ENCODE measurements at regions not wholly inside any gene's neighbourhood (a gene's known extent, or its start where the extent isn't known, plus 50 kb on each side); places are given as distances from the start of the nearest gene placed in this dataset.

DNA sequence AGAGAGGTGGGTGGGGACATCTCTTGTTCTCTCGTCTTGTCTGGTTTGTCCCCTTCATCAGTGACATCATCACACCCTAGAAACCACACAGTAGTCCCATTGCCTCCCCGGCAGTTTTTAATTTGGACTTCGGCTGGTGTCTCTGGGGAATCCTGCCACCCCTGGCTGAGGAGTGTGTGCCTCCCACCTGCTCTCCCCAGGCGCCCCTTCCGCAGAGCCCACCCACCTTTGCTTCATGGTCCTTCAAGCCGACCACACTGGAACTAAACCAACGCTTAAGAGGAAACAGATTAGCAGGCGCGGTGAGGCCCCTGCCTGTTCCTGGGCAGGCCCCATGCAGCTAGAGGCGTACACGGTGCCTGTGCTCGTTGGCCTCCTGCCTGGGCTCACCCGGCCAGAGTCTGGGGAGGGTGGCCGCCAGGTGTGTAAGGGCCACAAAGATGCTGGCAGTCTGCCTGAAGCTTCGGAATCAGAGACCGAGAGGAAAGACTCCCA lies 107.6 kb upstream of the SPRY4 start:
- no peak for DNase-seq

DNA sequence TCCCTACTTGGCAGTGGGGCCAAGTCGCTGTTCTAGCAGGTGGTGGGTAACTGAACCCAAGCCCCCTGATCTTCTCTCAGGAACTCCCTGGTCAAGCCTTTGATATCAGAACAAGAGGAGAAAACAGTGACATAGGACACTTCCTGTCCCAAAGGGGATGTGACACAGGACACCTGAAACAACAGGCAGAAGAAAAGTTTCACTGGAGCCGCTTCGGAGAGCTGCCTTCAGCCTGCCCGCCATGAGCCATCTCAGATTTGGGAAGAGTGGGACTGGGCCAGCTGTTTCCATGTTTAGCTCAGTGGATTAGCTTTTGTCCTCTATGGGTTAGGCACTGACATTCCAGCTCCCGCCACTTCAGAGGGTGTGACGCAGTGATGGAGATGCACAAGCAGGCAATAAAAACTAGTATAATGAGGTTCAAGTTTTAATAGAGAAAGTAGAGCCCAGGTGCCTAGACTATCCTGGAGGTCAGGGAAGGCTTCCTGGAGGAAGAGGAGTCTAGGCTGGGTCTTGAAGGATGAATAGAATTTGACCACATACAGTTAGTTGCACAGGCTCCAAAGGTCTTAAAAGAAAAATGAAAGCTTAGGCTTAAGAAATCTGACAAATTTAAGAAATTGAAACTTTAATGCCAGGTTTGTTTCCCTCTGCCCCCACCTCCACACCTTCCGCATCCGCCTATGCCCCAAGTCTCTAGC lies 104.1 kb upstream of the SPRY4 start:
- DNase-seq, result no peak

DNA sequence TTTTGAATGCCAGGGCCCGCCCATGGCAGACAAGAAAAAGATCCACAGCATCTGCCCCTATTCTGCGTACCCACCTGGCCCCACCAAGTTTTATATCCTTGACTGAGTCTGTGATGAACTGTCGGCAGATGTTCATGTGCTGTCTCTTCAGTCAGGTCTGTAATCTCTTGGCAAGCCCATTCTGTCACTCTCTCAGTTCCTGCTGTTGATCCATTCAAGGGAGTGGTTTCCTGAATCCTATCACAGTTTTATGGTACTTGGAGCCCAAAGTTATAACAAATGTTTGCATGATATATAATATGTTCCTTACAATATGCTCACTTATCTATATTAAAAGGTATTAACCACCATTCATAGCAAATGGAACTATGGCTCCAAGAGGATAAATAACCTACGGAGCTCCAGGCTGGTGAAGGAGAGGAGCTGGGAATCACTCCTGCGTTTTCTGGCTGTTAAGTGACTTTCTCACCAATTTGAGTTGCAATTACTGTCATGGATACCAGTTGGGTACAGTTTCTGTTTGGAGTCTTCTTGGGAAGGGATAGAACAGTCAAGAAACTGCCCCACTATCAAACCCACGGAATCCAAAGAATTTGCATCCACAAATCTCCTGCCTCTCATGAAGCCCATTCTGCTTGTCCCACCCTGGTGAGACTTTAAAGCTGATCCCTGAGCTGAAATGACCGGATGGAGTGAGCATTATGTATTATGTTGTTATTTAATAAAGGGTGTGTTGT lies 103.4 kb upstream of the SPRY4 start:
- DNase-seq, result no peak

DNA sequence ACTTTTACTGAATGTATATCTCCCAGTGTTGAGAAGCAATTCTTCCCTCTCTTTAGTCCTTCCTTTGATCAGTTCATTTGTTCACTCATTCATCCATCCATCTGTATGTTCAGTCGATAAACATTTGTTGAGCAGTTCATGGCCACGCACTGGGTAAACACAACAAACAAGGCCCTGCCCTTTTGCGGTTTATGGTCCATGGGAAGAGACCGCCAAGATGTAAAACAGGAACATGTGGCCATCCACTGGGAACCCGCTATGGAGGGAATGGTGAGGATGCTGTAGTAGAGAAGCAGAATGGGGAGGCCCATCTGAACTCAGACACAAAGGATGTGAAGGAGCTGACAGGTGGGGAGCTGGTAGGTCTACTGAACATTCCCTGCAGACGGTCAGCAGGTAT lies 102.7 kb upstream of the SPRY4 start:
- no peak for DNase-seq

DNA sequence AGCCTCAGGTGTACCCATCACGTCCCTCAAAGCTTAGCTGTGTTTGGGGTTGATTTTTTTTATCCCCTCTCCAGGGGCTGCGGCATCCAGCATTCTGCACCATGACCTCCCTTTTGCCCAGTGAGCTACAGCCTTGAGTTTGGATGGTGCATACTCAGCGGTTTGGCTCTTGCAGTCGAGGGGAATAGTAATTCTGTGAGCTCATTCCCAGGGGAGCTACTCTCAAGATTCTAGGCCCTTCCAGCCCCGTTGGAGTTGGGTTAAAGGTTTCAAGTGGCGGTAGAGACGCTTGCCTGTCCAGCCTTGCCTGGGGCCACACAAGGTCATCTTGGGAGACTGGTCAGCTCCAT lies 102.2 kb upstream of the SPRY4 start:
- no peak for DNase-seq

DNA sequence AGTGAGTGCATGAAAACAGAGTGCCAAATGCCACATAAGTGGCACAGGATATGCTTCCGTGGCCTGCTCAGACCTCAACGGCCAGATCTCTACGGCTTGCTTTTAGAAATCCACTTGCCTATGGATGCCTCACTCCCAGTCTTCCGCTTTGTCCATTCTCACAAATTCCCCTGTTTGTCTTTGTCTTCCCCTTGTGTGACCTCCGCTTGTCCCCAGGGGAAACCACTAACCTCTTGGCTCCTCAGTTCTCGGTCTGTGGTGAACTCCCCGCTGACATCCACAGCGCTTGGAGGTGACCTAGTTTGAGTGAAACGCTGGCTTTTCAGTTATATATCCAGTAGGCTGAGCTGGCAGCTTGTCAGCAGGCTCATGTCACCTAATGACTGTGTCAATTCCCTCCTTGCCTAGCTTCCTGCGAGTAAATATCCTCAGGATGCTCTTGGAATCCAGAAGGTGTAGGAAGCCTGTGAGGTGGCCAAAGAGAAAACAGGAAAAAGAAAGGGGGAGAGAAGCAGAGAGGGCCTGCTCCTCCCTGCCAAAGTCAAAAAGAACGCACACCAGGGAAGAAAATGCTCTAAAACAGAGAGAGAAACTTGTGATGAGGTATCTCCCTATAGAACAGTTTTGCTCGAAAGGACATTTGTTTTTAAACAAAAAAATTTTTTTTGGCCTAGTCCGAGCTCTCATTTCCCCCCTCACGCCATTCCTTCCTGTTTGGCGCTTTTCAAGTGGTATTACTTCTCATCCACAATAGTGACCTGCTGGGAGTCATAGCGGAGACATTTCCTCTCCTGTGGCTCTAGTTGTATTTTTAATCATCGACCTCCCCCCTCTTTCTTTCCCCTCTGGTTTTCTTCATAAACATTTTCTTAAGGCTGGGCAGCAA lies 101.6 kb upstream of the SPRY4 start:
- DNase-seq, result no peak

DNA sequence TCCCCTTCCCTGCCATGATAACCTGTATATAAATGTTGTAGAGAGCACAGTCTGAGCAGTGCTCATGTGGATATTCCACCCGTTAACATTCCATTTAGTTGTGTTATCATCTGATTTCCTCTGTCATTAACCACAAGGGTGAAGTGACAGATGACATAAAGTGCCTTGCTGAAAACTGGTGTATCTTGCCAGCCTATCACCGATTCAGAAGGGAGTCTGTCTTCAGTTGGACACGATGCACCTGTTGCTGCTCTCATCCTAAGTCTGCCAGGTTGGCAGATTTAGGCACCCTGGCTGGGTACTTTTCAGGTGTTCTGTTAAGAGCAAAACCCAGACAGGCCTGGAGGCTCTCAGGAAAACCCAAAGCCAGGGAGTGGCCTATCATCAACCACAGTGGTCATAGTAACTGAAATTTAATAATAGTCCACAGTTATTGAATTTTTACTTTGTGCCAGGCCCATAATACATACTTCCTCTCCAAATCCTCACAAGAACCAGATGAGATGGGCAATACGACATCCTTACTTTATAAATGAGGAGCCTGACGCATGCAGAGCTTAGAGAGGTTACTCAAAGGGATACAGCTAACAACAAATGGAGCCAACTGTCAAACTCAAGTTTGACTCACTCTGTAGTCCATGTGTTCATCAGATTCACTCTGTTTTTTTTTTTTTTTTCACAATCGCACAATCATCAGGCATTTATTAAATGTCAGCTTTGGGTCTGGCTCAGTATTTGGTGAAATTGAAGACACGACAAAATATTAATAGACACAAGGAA lies 100.7 kb upstream of the SPRY4 start:
- DNase-seq, result no peak

DNA sequence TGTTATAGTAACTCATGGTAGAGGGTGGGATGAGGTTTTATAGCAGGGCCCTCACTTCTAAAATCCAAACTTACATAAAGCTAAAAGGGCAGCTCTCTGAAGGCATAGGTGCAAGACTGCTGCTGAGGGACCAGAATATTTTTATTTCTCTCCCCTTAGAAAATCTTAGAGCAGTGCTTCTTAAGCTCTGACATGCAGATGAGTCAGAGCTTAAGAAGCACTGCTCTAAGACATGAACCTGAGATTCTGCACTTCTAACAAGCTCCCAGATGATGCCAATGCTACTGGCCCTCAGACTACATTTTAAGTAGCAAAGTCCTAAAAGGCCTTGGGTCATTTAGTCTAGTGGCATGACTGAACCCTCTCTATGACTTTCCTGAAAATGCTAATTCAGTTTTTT lies 97.6 kb upstream of the SPRY4 start:
- no peak for DNase-seq

DNA sequence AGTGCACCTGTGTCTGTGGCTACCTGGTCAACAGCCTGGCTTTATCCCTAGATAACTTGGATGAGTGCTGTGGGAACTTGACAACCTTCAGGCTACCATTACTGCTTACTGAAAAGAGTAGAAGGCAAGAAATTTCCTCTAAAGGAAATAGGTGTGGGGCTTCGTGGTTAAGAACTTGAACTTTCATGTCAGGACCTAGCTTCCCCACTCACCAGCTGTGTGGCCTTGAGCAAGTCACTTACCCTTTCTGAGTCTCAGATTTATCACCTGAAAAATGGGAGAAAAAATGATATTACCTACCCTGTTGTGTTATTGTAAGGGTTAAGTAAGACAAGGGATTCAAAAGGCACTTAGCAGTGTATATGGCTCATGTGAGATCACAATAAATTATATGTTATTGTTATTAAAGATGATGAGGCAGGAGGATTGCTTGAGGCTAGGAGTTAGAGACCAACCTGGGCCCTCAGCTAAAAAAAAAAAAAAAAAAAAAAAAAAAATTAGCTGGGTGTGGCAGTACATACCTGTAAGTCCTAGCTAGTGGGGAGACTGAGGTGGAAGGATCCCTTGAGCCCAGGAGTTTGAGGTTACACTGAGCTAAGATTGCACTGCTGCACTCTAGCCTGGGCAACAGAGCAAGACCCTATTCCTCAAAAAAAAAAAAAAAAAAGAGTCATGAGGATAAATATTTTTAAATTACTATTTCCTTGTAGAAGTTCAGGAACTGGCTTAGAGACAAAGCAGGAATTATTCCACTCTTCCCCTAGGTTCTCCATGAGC lies 97.0 kb upstream of the SPRY4 start:
- no peak for DNase-seq

DNA sequence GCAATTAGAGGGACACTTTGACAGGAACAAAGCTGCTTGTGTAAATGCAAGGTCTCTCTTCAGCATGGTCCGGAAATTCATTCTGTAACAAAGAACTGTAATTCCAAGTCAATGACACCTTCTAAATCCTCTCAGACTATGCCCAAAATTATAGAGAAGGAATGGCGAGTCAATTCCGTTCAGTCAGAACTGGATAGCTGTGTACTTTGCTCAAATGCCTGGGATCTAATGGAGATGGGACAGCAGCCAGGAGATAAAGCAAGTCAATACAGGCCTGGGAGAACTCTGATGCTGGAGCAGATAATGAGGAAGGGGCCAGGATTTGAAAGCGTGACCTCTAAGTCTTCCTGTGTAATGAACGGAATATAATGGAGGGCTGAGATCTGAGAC lies 96.4 kb upstream of the SPRY4 start:
- no peak for DNase-seq

DNA sequence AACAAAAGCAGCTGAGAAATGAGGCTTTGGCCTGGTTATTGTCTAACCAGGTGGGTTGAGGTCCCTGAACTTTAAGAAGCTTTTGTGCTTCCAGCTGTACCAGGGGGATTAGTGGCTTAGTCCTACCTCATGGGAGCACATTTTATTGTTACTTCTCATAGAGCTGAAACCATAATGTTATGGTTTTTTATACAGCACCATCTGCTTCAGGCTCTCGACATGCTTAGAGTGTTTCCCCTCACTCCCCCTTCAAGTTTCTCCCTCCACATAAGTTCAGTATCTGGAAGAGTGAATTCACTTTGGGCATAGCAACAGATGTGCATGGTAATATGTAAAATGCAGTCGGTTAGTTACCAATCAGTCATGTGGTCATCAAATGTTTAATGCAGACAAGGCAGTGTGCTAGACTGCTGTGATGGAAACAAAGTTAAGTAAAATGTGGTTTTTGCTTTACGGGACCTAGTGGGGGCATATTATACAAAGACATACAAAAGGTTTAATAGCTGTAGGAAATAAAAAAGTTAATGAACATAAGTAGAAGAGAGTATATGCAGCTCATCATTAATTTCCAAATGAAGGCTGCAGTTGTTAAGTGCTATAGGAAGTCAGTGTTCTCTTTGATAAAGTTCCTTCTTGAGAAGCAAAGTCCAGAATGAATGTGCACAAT lies 95.9 kb upstream of the SPRY4 start:
- DNase-seq, result no peak

DNA sequence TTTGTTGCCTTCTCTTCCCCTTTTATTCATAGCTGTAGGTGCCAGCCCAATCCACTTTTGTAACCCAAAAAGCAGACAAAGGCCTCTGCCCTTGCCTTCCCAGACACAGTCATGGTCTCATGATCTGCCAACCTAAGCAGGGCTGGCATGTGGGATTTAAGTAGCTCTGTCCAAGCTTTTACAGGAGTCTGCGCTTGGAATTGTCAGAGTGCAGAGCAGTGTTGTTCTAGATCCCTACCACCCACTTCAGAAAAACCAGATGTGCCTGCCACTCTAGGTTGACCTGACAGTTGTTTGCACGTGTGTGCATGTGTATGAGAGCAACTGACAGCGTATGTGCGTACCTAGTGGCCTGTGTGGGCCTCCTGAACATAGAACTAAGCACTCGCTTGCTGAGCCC lies 87.8 kb upstream of the SPRY4 start:
- no peak for DNase-seq

DNA sequence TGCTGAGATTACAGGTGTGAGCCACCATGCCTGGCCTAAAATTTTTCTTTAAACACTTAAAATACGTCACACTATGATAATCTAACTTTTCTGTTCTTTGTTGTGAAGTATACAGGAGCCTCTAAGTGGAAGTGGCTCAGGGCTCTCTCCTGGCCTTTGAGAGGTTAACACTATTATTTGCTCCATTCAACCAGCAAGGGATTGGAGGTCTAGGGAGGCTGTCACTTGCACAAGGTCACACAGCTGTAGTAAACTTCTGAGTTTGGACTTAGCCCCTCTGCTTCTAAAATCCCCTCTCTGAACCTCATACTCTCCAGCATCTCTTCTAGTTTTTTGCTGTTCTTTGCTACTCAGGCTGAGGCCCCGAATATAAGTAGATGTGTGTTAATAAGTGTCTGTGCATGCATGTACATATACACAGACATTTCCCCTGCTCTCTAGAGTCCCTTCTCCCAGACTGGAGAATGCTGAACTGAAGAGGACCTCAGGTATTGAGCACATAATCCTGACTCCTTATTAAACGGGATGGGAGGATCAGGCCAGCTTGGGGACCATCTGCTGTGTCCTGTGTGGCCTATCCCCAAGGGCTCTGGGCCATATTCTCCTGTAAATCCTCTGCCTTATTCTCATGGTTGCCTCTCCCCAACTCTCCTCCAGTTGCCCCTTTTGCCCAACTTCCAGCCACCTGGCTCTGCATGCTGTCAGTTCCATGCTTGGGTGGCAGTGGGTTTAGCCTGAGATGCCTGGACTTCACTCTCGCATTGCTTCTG lies 87.0 kb upstream of the SPRY4 start:
- no peak for DNase-seq

DNA sequence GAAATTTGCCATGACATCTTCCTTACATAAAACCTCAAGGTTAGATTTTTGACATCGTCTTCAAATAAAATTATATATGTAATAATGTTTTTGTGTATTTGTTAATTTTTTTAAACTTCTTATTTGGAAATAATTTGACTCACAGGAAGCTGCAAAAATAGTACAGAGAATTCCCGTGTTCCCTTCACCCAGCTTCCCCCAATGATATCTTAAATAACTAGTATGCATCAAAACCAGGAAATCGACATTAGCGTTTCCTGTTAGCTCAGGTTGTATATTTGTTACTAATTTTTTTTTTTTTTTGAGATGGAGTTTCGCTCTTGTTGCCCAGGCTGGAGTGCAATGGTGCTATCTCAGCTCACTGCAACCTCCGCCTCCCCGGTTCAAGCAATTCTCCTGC lies 86.3 kb upstream of the SPRY4 start:
- DNase-seq, result no peak

DNA sequence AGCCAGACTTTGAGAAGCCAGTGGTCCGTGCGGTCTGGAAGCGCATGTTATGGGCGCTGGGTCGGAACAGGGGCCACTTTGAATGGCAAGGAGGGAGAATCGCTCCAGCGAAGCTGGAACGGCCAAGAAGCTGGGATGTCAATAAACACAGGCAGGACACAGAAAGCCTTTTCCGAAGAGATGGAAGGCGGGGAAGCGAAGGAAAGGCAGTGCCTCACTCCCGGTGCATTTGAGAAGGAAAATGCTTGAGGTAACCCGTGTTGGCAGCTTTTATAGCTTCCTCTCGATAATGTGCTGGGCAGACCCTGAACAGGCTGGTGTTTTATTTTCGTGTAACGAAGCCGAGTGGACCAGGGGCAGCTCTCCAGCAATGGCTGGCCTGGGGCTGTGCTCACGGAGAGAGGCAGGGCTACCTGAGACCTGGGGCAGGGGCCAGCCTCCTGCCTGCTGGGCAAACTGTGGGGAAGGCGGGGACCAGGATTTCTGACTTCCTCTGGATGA lies 84.2 kb upstream of the SPRY4 start:
- DNase-seq, result no peak

DNA sequence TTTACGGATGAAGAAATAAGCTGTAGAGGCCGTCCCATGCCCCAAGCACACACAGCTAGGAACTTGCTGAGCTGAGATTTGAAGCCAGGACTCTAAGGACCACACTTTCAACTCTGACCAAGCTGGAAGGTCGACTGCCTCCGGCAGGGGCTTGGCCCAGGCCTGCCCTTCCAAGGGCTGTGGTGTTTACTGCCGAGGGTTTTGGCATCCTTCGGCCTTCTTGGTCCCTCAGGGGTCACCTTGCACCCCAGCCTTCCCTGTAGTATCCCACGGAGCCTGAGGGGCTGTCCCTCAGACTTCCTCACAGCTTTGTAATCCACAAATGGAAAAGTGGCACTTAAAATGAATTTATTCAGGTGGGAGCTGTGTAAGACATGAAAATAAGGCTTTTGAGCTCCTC lies 83.7 kb upstream of the SPRY4 start:
- no peak for DNase-seq

DNA sequence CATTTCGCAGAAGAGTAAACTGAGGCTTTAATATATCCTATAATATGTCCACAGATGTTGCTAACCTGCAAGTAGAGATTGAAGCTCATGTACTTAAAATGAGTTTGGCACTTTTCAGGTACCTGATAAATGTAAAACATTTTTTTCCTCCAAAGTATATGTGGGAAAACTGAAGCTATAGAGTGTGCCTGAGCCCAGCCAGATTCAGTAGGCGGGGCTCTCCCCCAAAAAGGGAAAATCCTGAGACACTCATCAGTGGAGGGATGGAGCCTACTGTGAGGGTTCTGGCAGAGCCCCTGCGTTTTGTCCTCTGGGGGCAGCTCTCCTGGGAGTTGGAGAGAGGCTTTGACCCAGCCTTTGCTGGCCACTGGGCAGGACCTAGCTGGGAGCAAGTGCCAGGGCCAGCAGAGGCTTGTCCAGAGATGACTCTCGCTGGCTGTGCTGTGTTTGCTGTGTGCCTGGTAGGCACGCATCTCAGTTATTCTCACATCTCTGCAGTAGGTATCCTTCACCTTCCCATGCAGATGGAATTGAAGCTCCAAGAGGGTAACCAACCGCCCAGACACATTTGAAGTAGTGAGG lies 81.1 kb upstream of the SPRY4 start:
- no peak for DNase-seq

DNA sequence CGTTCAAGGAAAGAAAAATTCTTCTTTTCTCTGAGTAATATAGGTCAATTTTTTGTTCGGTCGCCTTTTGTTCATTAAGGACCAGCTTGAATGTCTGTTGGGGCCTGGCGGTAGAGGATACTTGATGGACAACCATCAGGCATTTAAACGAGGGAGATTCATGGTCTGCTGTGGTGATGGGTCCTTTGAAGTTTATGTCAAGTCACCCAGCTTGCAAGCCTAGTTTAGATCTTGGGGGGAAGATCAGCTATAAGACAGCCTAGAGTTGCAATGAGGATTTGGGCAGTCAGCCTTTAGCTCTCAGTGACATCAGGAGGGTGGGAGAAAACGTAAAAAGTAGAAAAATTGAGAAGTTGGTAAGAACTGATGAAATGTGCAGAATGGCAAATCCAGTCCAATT lies 80.2 kb upstream of the SPRY4 start:
- no peak for DNase-seq

DNA sequence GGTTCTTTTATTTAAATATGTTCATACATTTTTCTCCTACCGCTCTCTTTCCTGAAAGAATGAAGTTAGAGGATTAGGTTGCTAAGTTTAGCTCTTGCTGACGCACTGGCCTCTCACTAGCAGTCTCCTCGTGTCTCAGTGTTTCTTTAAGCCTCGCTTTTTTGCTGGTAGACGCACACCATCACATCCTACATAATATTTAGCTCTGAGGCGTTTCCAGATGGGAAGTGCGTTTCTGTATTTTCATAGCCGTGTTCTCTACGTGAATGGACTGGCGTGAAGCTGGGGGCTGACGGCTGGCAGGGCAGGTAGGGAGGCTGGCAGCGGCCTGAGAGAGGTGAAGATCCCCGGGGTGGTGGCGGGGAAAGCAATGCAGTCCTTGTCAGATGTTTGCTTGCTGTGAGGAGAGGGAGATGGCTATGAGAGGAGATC lies 79.2 kb upstream of the SPRY4 start:
- no peak for DNase-seq

DNA sequence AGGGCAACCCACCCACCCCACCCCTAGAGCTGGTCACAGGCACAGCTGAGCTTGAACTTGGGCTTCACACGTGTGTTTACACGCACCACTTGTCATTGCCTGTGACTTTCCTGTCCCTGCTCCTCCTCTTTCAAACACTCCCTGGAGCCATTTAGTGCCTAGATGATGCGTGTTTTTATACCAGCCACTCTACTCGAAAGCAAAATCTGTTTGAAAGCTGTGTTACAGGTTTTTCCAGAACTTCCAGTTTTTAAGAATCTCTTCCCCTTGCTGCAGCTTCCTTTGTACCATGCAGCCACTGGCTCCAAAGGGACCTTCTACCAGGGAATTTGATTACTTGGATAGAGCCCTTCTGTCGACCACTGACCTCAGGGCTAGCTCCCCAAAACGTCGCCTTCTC lies 78.8 kb upstream of the SPRY4 start:
- DNase-seq, result no peak
